Endothelial cell of umbilical vein (primary cell): ENCODE measurements at regions not wholly inside any gene's neighbourhood (a gene's known extent, or its start where the extent isn't known, plus 50 kb on each side); places are given as distances from the start of the nearest gene placed in this dataset.

Source experiments
- BruUV-seq: library from RNA; stranded (reverse); fragments of 400-500 nt; replicated peaks from 2 replicates; lab custom pipeline; 2021; lab: Mats Ljungman, UMichigan
- CTCF ChIA-PET: fragments of 300-600, 350-600 bp; sonication (Branson Sonifier 250); formaldehyde crosslinking; loops from one replicate; lab custom pipeline; 2021; ENCODE audit warnings: antibody characterized with exemption, inconsistent platforms; lab: Charles Lee
- POLR2A ChIA-PET: fragments of 300-600, 350-600 bp; sonication (Branson Sonifier 250); formaldehyde crosslinking; loops from one replicate; lab custom pipeline; 2021; ENCODE audit warnings: antibody characterized with exemption, inconsistent platforms; lab: Charles Lee
- DNase-seq: peaks from one replicate; pipeline ENCODE4 v3.0.0-alpha.2; 2011; ENCODE audit warnings: low read depth, low spot score
- FAIRE-seq: peaks from 2 replicates; lab custom pipeline; 2011; peaks lifted over from hg19 to GRCh38; lab: Jason Lieb, UNC
- H2AFZ ChIP-seq: 2 replicates; pipeline ENCODE4 v1.6.0; 2012; ENCODE audit warnings: low read depth, low read length, control low read depth, inconsistent platforms
- H3K27ac ChIP-seq: 2 replicates; pipeline ENCODE4 v1.5.1; 2011; ENCODE audit warnings: low read depth, mild to moderate bottlenecking, control low read depth, low read length, moderate library complexity; ENCODE audit not compliant: insufficient read depth
- H3K27me3 ChIP-seq, 2 experiments: 2 replicates each; pipeline versions ENCODE4 v1.6.0 to v1.6.1; 2011; ENCODE audit warnings: low read length in 2 of 2, mixed read lengths in 1 of 2; ENCODE audit not compliant: control insufficient read depth in 2 of 2, insufficient read depth in 2 of 2
- H3K36me3 ChIP-seq, 2 experiments: 2 replicates in 1 of 2; 3 replicates in 1 of 2; pipeline ENCODE4 v1.5.1; 2011; ENCODE audit warnings: low read length in 2 of 2, mild to moderate bottlenecking in 1 of 2, moderate library complexity in 1 of 2; ENCODE audit not compliant: control insufficient read depth in 2 of 2, insufficient read depth in 2 of 2; ENCODE audit errors: extremely low read depth in 1 of 2
- H3K4me1 ChIP-seq: 3 replicates; pipeline ENCODE4 v1.5.1; 2011; ENCODE audit warnings: mild to moderate bottlenecking, low read length; ENCODE audit not compliant: control insufficient read depth, insufficient read depth; ENCODE audit errors: extremely low read depth
- H3K4me2 ChIP-seq: 2 replicates; pipeline ENCODE4 v1.6.1; 2011; ENCODE audit warnings: low read length, control low read depth, mixed read lengths; ENCODE audit not compliant: insufficient read depth
- H3K4me3 ChIP-seq, 3 experiments: fragments of 200-600 bp in 1 of 3; sonication (generic), shearing (Covaris generic) in 1 of 3; replicated peaks in 1 of 3; 2 replicates each; pipeline ENCODE4 v1.5.1; 2011 to 2016; ENCODE audit warnings: control low read depth in 3 of 3, low read length in 3 of 3, mild to moderate bottlenecking in 2 of 3, inconsistent platforms in 1 of 3, low read depth in 1 of 3, moderate library complexity in 1 of 3; ENCODE audit not compliant: insufficient read depth in 1 of 3
- H3K79me2 ChIP-seq: 2 replicates; pipeline ENCODE4 v1.6.0; 2012; ENCODE audit warnings: low read length, inconsistent platforms; ENCODE audit not compliant: control insufficient read depth, insufficient read depth
- H3K9ac ChIP-seq: replicated peaks from 2 replicates; pipeline ENCODE3; 2011; ENCODE audit warnings: low read length, control low read depth; ENCODE audit not compliant: insufficient read depth; ENCODE audit errors: extremely low read depth
- H3K9me1 ChIP-seq: replicated peaks from 3 replicates; pipeline ENCODE4 v1.6.0; 2011; ENCODE audit warnings: mild to moderate bottlenecking, low read length; ENCODE audit not compliant: control insufficient read depth, insufficient read depth; ENCODE audit errors: extremely low read depth
- H3K9me3 ChIP-seq: replicated peaks from 2 replicates; pipeline ENCODE4 v1.5.1; 2012; ENCODE audit warnings: low read length, inconsistent platforms; ENCODE audit not compliant: control insufficient read depth, insufficient read depth
- H4K20me1 ChIP-seq: replicated peaks from 2 replicates; pipeline ENCODE3; 2011; ENCODE audit warnings: mild to moderate bottlenecking, low read length; ENCODE audit not compliant: control insufficient read depth, insufficient read depth; ENCODE audit errors: extremely low read depth
- EZH2 ChIP-seq: IDR thresholded peaks from 2 replicates; pipeline ENCODE4 v1.6.1; 2012; ENCODE audit warnings: borderline replicate concordance, low read depth, mild to moderate bottlenecking, moderate library complexity, low read length, inconsistent platforms; ENCODE audit not compliant: severe bottlenecking
- FOS ChIP-seq: IDR thresholded peaks from 2 replicates; pipeline ENCODE4 v1.6.1; 2011; ENCODE audit warnings: mild to moderate bottlenecking, low read length, moderate library complexity, borderline replicate concordance; ENCODE audit not compliant: insufficient read depth
- GATA2 ChIP-seq: IDR thresholded peaks from 2 replicates; pipeline ENCODE4 v1.7.0; 2011; ENCODE audit warnings: low read depth, mild to moderate bottlenecking, moderate library complexity, mixed read lengths, low read length; ENCODE audit not compliant: insufficient read length, insufficient read depth
- JUN ChIP-seq: IDR thresholded peaks from 2 replicates; pipeline ENCODE4 v1.6.1; 2011; ENCODE audit warnings: borderline replicate concordance, low read depth; ENCODE audit not compliant: insufficient read length, insufficient read depth
- MYC ChIP-seq: IDR thresholded peaks from one replicate; pipeline ENCODE4 v1.6.1; 2011; ENCODE audit warnings: mild to moderate bottlenecking, low read depth, low read length
- POLR2A ChIP-seq: IDR thresholded peaks from 2 replicates; pipeline ENCODE4 v1.6.1; 2012; ENCODE audit warnings: low read depth, mild to moderate bottlenecking, control low read depth, low read length
- POLR2AphosphoS5 ChIP-seq: IDR thresholded peaks from 2 replicates; pipeline ENCODE4 v1.6.1; 2012; ENCODE audit warnings: low read depth, mild to moderate bottlenecking, control low read depth, low read length, moderate library complexity; ENCODE audit not compliant: insufficient read depth
- dilution Hi-C: fragments of 300-500 bp; cut with MboI; formaldehyde crosslinking; loops from one replicate; pipeline ENCODE4 v1.15.0; 2019; ENCODE audit warnings: low sequenced_read_pairs; ENCODE audit not compliant: extremely low pct_ligation_motif_present
- intact Hi-C: fragments of 100-400 bp; cut with micrococcal nuclease; formaldehyde crosslinking; loops from one replicate; pipeline ENCODE4 v1.10.0; 2022
- TF ChIP-seq, protein P1 (sequence below): IDR thresholded peaks from 2 replicates; pipeline ENCODE4 v1.6.1; 2011; ENCODE audit not compliant: insufficient read depth, insufficient read length
- TF ChIP-seq, protein P2 (sequence below), 2 donors: IDR thresholded peaks; 1 replicate in 1 of 2; 2 replicates in 1 of 2; pipeline ENCODE4 v1.5.1; 2011; ENCODE audit warnings: low read length in 2 of 2, mild to moderate bottlenecking in 2 of 2, moderate library complexity in 2 of 2, control low read depth in 1 of 2, inconsistent platforms in 1 of 2, low read depth in 1 of 2; ENCODE audit not compliant: insufficient read depth in 1 of 2; ENCODE audit errors: extremely low read depth in 1 of 2

DNA sequence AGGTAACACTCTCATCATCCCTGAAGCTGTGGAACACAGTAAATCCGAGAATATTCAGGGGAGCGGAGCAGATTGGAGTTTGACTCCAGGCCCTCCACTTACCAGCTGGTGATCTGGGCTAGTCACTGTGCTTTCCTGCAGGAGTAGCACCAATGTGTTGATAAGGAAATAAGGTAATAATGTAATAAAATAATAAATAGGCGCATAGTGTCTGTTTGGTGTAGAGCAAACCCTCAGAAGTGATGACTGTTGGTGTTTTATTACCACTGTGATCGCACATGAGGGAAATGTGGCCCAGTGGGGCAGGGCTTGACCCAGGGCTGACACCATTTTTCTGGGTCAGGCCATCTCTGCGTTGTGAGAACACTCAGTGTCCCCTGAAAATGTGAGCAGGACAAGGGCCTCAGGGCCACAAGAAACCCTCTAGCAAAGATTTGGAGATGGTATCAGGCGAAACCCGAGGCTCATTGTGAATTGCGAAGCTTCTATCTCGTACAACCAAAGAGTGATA lies 563.9 kb upstream of the B3GAT1 start:
- ChIA-PET CTCF (no interaction called here), POLR2A (no interaction called here)
- H3K9ac ChIP-seq = no peak overlapping the region
- dilution Hi-C loops (no loop called here), intact Hi-C loops (no loop called here)
- H3K4me1 ChIP-seq = no peaks in the 10 kb centered on the region
- FAIRE-seq (no peak), DNase-seq (no peak)
- H3K79me2 ChIP-seq = no peaks in the 10 kb centered on the region
- no peaks in the 10 kb centered on the region for H3K27me3 ChIP-seq
- no peak overlapping the region for H2AFZ ChIP-seq
- no peaks in the 10 kb centered on the region for H3K9me3 ChIP-seq
- no peak overlapping the region for H3K4me2 ChIP-seq
- no peaks in the 10 kb centered on the region for H3K36me3 ChIP-seq
- H3K4me3 ChIP-seq = no peak overlapping the region
- TF ChIP-seq GATA2 (no peak), POLR2A (no peak), JUN (no peak), FOS (no peak), EZH2 (no peak), MYC (no peak), POLR2AphosphoS5 (no peak)
- TF ChIP-seq, protein P1, sequence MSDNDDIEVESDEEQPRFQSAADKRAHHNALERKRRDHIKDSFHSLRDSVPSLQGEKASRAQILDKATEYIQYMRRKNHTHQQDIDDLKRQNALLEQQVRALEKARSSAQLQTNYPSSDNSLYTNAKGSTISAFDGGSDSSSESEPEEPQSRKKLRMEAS = no peak
- TF ChIP-seq, protein P2, sequence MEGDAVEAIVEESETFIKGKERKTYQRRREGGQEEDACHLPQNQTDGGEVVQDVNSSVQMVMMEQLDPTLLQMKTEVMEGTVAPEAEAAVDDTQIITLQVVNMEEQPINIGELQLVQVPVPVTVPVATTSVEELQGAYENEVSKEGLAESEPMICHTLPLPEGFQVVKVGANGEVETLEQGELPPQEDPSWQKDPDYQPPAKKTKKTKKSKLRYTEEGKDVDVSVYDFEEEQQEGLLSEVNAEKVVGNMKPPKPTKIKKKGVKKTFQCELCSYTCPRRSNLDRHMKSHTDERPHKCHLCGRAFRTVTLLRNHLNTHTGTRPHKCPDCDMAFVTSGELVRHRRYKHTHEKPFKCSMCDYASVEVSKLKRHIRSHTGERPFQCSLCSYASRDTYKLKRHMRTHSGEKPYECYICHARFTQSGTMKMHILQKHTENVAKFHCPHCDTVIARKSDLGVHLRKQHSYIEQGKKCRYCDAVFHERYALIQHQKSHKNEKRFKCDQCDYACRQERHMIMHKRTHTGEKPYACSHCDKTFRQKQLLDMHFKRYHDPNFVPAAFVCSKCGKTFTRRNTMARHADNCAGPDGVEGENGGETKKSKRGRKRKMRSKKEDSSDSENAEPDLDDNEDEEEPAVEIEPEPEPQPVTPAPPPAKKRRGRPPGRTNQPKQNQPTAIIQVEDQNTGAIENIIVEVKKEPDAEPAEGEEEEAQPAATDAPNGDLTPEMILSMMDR (IDR thresholded peaks at IDR 0.05; ENCODE audit: extremely low read depth in 1 of 2, insufficient read depth in 1 of 2, low read depth in 1 of 2, low read length in 2 of 2) = no peak
- no peaks in the 10 kb centered on the region for H3K9me1 ChIP-seq
- no peaks in the 10 kb centered on the region for H4K20me1 ChIP-seq
- BruUV-seq = no TSS peak
- no peak overlapping the region for H3K27ac ChIP-seq
